Hindlimb muscle (tissue), 1 donor: ENCODE measurements at regions not wholly inside any gene's neighbourhood (a gene's known extent, or its start where the extent isn't known, plus 50 kb on each side); places are given as distances from the start of the nearest gene placed in this dataset.

Experiments
- DNase-seq: peaks from one replicate; pipeline ENCODE4 v3.0.0-alpha.2; 2013

DNA sequence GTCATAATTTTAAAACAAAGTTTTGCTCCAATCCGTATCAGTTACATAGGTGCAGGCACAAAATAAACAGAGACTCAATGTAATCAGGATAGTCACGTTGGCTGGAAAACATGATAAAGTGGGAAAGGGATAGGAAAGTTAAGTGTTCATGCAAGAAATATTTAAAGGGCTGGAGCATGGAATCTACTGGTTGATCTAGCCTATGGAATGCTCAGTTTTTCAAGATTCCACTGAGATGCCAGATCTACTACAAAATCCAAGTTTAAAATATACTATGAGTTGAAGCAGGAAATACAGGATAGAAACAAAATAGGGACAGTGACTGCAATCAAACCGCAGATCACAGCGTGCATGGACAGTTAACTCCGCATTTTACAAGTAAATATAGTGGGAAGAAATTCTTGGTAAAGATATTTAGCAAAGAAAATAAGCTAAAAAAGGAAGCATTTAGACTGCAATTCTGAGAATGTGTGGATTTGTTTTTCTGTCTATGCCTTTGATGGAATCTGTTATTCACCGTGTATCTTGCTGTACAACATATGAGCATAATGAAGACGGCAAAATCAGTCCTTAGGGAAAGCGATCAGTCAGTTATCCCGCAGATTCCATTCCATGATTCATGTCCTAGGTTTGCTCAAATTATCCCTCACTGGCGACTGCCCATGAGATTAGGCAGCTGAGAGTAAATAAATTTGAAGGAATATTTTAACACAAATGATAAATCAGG, 1044.3 kb downstream of the FLRT2 start:
- DNase-seq = no peak

DNA sequence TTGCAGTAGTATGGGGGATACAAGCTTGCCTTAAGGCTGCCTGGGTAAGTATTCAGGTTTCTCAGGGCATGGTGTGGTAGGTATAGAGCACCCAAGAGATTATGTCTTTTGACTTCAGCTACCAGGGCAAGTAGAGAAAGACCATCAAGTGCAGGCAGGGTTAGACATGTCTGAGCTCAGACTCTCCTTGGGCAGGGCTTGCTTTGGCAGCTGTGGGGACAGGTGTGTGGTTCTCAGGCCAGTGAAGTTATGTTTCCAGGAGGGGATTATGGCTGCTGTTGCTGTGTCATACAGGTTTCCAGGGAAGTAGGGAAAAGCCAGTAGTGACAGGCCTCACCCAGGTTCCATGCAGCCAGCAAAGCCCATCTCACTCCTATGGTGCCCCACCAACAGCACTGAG, 1040.4 kb downstream of the FLRT2 start:
- DNase-seq = no peak

- DNase-seq = no peak
These were observed 1013.6 kb downstream of the FLRT2 start for GRCh38 chr14:86543521-86543920.

DNA sequence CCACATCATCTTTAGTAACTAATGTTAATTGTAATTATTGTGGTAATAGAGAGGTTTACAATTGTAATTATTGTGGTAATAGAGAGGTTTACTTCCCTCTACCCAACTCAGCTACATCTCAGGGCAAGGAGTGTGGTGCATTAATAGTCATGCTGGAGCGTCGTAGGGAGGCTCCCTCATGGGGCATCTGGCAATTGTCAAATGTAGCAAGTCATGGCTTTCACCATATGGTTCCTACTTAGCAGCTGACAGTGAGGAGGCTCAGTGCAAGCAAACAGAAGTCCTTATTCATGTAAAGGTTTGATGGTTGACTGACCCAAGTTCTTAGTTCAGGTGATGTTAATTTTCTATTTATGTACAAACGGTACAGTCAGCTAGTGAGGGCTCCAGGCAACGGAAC, 1012.0 kb downstream of the FLRT2 start:
- no peak for DNase-seq

GRCh38 chr14:86540636-86541247, 1010.8 kb downstream of the FLRT2 start:
- DNase-seq = no peak

DNA sequence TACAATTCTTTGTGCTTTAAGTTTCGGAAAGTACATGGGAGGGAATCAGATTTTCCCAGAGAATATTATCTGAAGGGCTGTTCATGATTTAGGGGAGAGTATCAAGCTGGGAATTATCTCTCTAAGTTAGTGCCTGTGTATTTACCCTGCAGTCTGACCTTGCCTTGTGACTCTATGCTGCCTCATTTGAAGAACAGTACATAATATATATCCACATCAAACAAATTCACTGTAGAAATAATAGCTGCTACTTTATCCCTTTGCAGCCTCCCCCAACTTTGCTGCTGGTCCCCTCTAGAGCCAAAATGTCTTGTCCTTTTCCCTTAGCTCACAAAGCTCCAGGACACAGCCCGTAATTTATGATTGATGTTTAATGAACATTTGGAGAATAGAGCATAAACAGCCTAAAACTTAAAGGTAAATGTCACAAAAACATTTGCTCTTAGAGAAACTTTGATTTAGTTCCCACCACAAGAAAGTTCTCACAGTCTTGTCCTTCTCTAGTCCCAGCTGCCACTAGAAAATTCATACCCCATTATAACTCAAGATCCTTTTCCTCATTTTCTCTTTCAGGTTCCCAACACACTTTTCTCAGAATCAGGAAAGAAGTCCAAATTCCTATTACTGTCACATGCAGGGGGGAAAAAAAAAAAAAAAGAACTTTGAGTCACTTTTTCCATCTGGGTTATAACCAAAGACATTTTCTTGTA, 1009.6 kb downstream of the FLRT2 start:
- DNase-seq = no peak

GRCh38 chr14:86533834-86534233, 1003.9 kb downstream of the FLRT2 start:
- no peak for DNase-seq

GRCh38 chr14:86532219-86532618, 1002.3 kb downstream of the FLRT2 start:
- no peak for DNase-seq

GRCh38 chr14:86530457-86530856, 1000.5 kb downstream of the FLRT2 start:
- no peak for DNase-seq

- DNase-seq = no peak
These were observed 997.4 kb downstream of the FLRT2 start for GRCh38 chr14:86527312-86527711.

GRCh38 chr14:86525673-86526072, 995.7 kb downstream of the FLRT2 start:
- DNase-seq = no peak

DNA sequence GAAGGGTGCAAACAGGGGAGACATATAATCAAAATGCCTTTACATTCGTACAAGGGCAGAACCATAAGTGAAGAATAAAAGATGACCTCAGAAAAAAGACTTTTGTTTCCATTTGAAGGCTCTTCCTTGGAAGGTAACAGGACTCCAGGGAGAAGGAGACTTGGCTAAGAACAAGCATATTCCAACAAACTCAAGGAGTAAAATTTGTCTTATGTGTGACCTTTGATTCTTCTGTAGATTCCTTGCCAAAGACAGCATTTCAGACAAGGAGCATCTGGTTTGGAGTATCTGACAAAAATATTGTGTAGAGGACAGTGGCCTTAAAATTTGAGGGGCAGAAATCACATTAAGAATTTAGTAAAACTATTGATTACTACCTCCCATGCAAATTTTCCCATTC, 991.9 kb downstream of the FLRT2 start:
- DNase-seq = no peak

DNA sequence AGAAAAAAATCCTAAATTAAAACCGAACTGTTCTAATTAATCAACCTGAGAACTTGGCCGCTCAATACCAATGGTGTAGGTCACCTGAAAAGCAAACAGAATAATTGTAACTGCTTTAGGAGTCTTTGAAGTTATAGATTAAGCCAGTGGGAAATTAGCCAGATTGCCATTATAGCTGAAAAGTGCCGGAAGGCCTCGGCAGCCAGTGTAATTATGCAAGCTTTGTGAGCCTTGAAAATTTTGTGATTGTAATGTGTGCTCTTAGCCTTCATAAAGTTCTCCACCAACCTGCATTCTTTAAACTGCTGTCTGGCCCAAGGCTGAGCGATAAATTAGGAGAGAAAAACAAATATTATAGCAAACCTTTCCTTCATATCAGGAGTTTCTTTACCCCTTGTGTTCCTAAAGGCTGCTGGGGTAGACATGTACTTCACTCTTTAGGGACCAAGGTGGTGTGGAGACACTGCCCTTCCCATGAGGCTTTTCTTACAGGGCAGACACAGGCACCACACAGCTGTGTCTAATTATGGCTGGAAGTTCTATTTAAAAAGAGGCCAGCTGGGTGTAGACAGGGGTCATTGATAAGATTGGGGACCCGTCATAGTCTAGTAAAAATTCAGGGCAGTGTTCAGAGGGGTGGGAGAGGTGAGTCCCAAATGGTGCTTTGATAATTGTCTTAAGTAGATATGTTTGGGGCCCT, 991.2 kb downstream of the FLRT2 start:
- no peak for DNase-seq

DNA sequence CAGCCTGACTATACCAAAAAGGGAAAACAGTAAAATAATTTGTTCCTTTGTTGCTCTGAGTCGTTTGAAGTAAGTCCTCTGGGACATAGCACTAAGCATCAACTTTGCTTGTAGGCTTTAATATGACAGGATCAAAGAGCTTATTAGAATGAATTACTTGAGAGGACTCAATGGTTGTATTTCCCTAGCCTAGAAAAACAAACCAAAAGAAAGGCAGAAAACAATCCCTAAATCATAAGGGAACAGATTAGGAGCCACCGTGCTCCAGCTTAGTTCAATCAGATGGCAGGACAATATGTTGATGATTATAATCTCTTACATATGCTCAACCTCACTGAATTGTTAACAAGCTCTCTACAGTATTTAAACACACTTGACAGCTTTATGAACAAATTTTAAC, 988.4 kb downstream of the FLRT2 start:
- DNase-seq = no peak

DNA sequence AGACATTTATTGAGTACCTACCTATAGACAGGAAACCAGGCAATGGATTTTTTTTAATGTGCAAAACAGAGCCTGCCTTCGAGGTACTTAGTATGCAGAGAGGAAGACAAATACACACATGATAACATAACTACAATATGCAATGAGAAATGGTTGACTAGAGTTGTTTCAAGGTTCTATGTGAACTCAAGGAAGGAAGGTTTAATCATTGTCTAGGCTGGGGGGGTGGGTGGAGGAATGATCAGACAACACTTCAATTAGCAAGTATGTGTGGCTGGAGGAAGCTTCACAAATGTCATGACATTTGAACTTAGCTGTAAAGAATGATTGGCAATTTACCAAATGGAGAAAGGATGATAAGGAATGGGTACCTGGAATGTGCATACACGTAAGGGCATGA, 985.3 kb downstream of the FLRT2 start:
- DNase-seq = no peak

DNA sequence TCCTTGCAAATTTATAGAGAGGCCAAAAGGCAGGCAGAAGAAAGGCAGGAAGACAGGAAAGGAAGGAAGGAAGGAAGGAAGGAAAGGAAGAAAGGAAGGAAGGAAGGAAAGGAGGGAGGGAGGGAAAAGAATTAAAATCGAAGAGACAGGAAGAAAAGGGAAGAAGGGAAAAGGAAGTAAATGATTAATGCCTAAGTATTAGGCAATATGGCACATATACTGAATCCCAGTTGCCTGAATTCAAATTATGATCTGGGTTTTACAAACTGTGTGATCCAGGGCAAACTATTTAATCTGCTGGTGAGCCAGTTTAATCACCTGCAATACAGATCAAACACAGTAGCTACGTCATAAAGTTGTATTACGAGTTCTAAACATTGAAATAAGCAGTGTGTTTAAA, 983.6 kb downstream of the FLRT2 start:
- no peak for DNase-seq

DNA sequence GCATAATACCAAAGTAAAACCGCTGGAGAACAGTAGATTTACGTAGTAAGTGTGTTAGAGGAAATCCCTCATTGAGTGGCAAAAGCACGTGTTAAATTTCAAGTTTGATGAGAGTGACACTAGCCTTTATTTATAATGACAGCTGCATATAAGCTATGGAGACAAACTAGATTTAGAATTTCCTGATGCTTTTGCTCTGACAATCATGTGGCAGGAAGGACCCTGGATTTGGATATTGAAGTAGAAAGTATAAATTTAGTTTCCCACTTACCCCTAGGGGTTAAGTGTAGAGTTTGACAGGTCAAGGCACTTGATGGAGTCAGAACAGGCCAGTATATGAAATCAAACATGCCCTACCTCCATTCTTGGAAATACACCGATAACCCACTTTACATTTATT, 983.1 kb downstream of the FLRT2 start:
- DNase-seq = no peak

GRCh38 chr14:86510491-86510890, 980.5 kb downstream of the FLRT2 start:
- DNase-seq = no peak

- no peak for DNase-seq
These were observed 975.9 kb downstream of the FLRT2 start for GRCh38 chr14:86505808-86506207.

DNA sequence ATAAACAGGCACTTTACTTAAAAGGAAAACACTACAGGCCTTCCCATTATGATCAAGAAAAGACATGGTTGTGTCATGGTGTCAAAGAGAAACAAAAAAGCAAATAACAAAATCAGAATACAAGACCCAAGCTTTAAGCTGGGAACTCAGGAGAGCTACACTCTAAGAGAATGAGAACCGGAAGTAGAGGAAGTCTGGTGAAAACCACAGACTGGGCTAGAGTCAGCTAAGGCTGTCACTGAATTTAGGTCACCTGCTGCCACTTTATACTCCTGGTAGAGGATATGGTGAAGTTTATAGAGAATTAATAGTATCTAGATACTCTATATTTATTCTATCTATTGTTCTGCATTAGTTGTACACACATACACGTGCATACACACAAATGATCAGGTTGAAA, 971.7 kb downstream of the FLRT2 start:
- DNase-seq = no peak

DNA sequence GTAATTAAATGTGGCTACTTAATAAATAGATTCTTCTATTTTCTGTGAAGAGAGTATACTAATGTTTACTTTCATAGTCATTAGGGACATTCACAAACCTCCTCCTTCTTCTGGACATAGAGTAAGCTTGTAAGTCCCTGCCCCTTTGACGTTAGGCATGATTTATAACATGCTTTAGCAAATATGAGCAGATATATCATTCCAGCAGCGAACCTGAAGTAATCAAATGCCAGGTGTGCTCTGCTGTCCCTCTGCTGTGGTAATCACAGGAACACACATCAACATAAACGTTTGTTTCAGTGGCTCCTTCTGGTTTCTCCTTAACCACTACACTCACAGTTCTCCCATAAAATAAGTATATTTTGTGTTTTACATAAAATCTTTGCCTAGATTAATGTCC, 961.8 kb downstream of the FLRT2 start:
- no peak for DNase-seq

DNA sequence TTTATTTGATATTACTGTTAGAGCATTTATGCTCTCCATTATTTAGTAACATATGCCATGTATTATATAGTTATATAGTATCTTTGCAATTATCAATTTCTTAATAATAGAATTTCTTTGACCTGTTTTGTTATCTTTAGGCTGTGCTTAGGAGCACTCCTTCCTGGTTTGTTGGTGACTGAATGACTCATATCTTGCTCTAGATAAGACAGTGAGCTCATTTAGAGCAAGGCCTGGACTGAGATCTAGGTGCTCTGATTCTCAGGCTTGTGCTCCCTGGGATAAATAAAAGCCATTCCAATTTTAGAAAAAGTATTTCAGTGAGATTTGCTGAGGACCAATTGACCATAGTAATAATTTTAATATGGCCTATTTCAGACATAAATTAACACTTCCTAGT, 951.2 kb downstream of the FLRT2 start:
- DNase-seq = no peak

DNA sequence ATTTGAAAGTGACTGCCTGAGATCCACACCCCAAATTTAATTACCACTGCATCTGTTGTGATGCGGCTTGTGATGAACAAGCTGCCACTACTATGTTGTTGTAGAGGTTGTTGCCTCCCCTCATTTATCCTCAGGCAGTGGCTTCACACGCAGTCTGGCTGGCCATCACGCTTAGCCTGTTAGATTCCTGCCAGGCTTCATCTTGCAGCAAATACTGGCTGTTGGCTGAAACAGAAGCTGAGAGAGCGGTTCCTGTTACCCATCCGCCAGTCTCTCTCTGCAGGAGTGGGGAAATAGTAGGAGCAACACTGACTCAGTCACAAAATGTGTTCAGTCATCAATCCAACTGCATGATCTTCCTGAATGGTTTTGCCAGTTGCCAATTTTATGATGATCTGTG, 934.4 kb downstream of the FLRT2 start:
- no peak for DNase-seq
